Adipocyte (in vitro differentiated cells): ENCODE measurements at regions not wholly inside any gene's neighbourhood (a gene's known extent, or its start where the extent isn't known, plus 50 kb on each side); places are given as distances from the start of the nearest gene placed in this dataset.

ENCODE experiments used
- DNase-seq: peaks from one replicate; pipeline ENCODE4 v3.0.0-alpha.2; 2015; ENCODE audit warnings: low read depth
- H3K27me3 ChIP-seq: replicated peaks from 2 replicates; pipeline ENCODE4 v1.7.0; 2013; ENCODE audit warnings: mild to moderate bottlenecking, low read length, moderate library complexity; ENCODE audit not compliant: control insufficient read depth, insufficient read depth
- H3K36me3 ChIP-seq: 2 replicates; pipeline ENCODE4 v1.7.0; 2013; ENCODE audit warnings: low read length, mild to moderate bottlenecking, moderate library complexity; ENCODE audit not compliant: control insufficient read depth, insufficient read depth, severe bottlenecking
- H3K4me1 ChIP-seq: 2 replicates; pipeline ENCODE4 v1.7.0; 2013; ENCODE audit warnings: mild to moderate bottlenecking, low read length, moderate library complexity; ENCODE audit not compliant: control insufficient read depth, insufficient read depth
- H3K4me3 ChIP-seq: 2 replicates; pipeline ENCODE4 v1.7.0; 2013; ENCODE audit warnings: mild to moderate bottlenecking, low read length, moderate library complexity
- H3K9ac ChIP-seq: 2 replicates; pipeline ENCODE4 v1.7.0; 2013; ENCODE audit warnings: mild to moderate bottlenecking, low read length, moderate library complexity
- H3K9me3 ChIP-seq: 2 replicates; pipeline ENCODE4 v1.7.0; 2013; ENCODE audit warnings: mild to moderate bottlenecking, low read length, moderate library complexity; ENCODE audit not compliant: control insufficient read depth

DNA sequence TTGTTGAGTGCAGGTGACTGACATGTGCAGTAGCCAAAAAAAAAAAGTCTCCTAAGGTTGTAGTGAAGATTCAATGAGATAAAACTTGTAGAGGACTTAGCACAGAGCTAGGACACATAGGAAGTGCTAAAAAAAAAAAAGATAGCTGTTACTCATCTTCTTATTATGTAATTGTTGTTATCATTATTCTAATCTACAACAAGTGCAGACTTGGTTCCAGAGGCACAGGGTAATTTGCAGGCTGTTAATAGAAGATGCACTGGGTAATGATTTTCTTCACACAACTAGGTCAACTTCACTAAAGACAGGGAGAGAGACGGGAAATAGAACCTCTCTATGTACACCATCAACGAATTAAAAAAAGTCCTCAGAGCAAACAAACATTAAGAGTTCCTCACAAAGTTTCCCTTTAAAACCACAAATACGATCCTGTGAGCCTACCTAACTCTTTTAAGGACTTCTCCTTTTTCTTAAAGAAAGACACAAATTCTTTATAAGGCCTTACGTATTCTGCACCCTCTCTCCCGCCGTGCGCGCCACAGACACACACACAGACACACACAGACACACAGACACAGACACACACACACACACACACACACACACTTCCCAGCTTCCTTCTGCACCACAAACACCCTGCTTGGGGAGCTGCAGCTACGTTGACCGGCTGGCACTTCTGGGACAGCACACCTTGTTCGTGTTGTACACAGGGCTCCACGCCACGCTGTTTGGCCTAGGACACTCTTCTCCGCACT lies 49.8 kb upstream of the GADD45A start:
- Histone ChIP-seq H3K4me3 (no peak overlapping the region), H3K9ac (no peak overlapping the region), H3K36me3 (no peaks in the 10 kb centered on the region), H3K27me3 (no peaks in the 10 kb centered on the region), H3K9me3 (no peaks in the 10 kb centered on the region), H3K4me1 (peaks cover under 1% of the 10 kb centered on the region)
- DNase-seq: no peak
